NCI-H1436 treated with DMSO at 0.1 percent for 48 hours (cell line): ENCODE measurements at regions not wholly inside any gene's neighbourhood (a gene's known extent, or its start where the extent isn't known, plus 50 kb on each side); places are given as distances from the start of the nearest gene placed in this dataset.
"Not testable (repeated sequence)": the region's sequence is repeated elsewhere in the genome, so short reads cannot be mapped to it uniquely, and the experiment has no call there.

Experiments used
- DNase-seq: peaks from one replicate; lab custom pipeline; 2025; lab: John Stamatoyannopoulos, UW

DNA sequence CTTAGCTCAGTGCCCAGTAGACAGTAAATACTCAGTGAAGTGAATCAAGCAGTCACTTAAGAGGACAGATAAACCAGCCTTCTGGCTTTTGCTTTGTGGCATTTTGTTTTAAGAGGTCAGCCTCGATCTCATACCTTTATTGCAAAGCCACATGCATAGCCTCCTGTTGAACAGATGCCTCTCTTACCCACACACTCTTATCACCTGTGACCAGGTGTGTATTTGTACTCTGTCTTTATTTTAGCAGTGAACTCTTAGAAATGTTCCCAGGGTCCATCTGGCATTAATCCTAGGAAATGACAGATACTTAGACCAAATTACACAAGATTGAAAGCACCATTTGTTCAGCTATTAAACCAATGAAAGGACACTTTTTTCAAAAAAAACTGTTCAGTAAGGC is 1426.5 kb downstream of the CDH11 start:
- DNase-seq, result no peak

DNA sequence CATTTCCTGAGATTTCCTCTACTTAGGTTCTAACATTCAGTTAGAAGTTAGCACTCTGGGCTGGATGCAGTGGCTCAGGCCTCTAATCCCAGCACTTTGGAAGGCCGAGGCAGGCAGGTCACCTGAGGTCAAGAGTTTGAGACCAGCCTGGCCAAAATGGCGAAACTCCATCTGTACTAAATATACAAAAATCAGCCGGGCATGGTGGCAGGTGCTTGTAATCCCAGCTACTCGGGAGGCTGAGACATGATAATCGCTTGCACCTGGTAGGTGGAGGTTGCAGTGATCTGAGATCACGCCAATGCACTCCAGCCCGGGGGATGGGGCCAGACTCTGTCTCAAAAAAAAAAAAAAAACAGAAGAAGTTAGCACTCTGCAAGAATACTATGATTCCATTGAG is 1430.9 kb downstream of the CDH11 start:
- DNase-seq, result no peak

DNA sequence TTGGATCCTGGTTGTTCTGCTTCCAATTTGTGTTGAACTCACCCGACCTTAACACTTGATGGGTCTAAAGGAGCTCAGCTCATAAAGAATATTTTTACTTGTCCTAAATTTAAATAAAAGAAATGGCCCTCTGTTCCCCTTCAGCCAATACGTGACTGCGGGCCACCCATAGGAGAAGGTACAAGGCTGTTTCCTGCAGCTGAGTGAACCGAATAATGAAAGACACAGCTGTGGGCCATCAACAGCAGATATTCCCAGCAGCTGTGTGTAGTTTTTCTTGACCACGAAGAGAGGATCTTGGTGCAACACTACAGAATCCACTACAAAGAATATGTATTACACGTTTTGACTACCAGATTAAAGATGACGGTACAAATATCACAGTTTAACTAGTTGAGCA is 1431.6 kb downstream of the CDH11 start:
- DNase-seq, result no peak

DNA sequence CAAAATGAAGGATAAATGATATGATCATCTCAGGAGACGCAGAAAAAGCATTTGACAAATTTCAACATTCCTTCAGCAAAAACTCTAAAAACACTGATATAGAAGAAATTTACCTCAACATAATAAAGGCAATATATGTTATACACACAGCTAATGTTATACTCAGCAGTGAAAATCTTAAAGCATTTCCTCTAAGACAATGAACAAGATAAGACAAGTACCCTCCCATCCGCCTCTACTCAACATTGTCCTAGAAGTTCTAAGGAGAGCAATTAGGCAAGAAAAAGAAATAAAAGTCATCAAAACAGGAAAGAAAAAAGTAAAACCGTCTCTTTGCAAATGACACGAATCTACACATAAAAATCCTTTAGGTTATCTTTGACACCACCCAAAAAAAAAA is 1432.8 kb downstream of the CDH11 start:
- no peak for DNase-seq

DNA sequence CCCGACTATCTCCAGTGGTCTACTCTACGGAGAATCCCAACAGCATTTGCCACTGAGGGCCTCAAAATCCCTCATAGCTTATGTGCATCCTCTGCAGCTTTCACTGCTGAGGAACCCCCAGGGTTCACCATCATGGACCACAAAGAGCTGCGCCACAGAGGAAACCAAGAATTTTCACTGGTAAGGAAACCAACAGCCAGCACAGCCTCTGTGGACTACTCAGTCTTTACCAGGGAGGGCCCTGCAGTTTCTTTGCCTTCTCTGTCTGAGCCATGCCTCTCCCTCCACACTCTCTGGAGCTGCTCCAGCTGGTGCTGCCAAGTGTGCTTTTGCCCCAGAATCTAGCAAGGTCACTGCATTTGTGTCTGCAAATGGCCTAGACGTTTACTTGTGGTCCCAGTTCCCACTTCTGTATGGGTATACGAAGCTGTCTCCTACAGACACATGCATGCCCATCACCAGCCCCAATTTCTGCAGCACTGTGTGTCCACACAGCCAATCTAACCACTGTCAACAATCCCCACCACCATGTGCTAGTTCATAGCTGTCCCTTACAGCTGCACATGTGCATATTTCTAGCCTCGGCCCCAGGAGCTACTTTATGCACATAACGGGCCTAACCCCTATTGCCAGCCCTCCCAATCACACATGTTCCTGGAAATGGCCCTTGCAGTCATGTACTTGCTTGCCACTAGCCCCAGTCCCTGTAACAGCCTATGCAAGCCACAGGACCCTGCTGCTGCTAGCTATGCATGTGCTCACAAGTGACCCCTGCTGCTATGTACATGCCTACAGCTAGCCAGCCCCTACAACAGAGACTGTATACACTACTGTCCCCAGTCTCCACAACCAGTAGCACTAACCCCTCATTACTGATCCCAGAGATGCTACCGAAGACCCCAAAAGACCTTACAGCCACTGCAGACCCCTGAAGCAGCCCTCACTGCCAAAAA is 1437.4 kb downstream of the CDH11 start:
- DNase-seq, result no peak

DNA sequence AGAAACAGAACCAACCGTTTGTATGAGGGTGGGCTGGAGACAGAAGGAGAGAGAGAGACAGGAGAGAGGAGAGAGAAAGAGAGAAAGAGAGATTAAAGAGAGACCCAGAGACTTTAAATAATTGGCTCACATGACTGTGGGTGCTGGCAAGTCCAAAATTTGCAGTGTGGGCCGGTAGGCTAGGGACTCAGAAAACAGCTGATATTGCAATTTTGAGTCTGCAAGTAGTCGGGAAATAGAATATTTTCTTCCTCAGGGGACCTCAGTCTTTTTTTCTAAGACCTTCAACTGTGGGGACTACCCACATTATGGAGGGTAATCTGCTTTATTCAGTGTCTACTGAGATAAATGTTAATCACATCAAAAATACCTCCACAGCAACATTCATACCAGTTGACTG is 1439.0 kb downstream of the CDH11 start:
- DNase-seq, result no peak

DNA sequence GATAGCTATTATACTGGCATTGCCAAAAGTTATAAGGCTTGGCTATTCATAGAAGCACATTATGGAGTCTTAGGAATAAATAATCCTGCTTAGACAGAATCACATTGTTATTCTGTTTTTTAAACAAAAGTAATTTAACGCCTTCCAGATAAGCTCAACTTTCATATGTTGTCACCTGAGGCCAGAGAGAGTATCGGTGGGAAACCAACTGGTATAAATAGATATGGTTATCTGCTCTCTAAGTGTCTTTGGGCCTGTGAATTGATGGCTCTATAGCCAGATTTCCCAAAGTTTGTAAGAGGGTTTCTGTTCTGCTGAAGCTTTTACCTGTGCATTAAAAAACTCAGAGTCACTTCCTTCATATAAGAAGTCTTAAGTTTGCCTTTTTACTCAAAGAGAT is 1449.4 kb downstream of the CDH11 start:
- DNase-seq, result no peak

DNA sequence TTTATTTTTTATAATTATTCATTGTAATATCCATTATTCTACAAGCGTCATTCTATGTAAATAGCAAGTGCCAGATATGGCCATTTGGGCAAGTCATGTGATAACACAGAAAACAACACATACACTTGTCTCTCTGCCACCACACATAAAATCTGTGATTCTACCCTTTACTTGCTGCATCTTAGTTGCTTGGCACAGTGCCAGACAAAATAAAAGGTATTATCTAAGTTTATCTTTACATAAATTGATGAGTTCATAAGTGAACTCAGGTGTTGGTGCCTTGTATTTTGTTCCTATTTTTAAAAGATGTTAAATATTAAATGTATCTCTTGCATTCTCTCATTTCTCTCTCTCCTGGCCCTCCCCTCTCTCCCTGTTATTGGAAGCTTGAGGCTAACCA is 1458.7 kb downstream of the CDH11 start:
- no peak for DNase-seq

DNA sequence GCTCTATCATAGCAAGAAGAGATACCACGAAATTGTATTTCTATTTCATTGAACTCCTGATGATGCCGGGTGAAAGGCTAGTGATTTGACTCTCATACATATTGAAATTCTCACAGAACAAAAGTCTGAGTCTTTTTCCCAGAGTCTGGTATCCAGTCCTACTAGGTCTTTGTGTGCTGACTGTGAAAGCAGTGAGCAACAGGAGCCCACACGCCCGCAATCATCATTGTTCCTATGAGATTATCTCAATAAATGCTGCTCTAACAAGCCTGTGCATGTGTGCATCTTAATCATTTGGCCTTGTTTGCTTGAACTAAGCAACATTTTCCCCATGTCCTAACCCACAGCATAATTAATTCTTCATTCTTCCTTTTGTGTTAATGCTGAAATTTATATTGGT is 1466.0 kb downstream of the CDH11 start:
- DNase-seq, result no peak

DNA sequence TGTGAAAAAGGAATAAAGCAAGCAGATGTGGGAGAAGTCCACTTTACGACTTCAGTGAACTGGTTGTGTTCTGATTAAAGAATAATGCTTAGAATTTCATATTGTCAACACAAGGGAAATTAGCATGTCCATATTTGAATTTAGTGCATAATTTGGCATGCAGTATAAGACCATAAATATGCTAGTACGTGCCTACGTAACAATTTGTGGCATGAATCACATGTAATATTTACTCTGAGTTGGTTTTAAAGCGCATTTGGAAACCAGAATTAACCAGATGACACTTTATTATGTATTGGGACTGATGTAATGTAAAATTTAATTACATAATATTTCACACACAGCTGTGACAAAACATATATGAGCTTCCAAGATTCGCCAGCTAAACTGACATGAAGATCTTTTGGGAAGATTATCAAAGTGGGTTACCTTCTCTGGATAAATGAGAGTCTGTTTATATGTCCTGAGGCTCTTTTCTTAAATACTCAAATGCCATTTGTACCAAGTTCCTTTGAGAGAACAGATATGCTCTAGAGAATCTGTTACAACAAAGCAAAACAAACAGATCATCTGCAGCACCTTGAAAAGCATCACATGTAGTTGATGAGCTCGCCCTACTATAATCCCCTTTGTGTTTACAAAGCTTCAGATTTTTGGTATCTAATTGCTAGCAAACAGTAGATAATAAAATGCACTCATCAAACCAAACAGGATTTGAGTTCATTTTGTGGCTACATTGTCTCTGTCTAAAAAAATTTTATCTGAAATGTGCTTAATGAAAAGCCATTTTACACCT is 1468.6 kb downstream of the CDH11 start:
- DNase-seq, result no peak

DNA sequence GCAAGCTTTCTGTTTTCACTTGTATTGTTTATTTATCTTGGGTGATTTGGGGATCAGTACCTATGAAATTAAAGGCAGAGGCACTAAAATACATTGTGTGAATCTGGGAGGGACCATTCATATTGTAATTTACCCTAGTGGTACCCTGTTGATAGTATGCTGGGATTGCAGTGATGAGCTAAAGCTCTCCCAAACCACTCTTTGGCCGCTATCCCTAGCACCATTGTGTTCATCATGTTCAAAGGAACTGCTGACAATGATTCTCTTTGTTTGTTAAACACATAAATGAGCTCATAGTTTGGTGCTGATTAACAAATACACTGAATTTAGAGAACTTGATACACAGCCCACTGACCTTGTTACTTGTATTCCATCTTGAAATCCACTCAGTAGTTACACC is 1469.8 kb downstream of the CDH11 start:
- DNase-seq, result no peak

DNA sequence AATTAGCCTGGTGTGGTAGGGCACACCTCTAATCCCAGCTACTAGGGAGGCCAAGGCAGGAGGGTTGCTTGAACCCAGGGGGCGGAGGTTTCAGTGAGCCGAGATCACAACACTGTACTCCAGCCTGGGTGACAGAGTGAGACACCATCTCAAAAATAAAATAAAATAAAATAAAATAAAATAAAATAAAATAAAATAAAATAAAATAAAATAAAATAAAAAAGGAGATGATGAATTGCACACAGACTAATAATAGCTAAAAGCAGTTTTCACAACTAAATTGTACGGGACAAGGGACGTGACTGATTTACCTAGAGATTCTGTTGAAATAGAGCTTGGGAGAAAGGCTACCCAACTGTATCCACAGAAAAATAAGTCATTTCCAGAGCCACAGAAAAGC is 1471.3 kb downstream of the CDH11 start:
- no peak for DNase-seq

DNA sequence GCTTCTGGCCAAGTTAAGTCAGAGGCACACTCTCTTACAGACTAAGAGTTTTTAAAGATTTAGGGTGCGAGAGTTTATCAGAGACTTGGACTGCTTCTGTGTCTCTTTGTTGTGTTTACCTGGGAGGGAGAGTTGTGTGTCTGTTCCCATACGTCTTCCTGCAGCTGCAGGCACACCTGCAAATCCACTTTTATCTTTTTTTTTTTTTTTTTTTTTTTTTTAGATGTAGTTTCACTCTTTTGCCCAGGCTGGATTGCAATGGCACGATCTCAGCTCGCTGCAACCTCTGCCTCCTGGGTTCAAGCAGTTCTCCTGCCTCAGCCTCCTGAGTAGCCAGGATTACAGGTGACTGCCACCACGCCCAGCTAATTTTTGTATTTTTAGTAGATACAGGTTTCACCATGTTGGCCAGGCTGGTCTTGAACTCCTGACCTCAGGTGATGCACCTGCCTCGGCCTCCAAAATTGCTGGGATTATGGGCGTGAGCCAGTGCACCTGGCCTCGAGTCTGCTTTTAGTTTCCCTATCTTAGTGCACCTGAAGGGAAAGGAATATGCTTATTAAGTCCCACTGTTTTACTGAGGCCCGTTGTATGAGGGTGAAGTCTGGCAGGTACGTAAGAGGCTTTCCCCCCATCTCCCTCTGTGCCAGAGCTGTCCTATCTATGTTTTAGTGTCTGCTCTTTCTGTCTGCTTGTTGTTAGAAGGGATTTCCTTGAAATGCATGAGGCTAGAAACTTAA is 1488.0 kb downstream of the CDH11 start:
- DNase-seq, result not testable (repeated sequence)

DNA sequence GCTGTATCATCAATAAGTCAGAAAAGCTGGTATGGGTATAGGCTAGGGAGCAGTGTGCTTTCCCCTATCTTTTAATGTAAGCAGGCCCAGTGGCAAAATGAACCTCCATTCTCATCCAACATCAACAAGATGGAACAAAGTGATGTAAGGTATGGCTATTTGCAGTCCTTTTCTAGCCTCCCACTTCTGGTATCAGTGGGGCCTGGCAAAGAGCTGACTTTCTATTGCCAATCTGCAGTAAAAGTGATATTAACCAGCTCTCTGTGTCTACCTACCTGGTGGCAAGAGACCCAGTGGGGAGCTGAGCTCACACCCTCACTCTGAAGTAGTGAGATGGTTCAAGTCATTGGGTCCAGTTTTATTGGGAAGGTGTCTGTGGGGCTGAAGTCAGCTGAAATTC is 1492.6 kb downstream of the CDH11 start:
- DNase-seq, result no peak

DNA sequence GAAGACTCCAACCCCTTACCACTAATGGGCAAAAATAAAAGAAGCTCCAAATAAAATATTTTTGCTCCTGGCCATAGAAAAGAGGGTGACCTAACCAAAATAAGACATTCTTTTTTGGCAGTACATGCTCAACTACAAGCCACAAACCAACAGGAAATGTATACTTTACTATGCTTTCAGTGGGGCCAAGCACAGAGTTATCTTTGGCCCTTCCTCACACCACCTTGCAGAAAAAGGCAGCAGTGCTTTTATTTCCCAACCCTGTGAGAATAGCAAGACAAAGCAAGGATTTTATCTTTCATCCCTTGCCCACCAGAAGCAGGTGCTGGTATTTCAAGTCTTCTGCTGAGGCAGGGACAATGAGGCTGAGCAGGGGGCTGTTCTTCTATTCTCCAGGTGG is 1493.1 kb downstream of the CDH11 start:
- DNase-seq, result no peak

DNA sequence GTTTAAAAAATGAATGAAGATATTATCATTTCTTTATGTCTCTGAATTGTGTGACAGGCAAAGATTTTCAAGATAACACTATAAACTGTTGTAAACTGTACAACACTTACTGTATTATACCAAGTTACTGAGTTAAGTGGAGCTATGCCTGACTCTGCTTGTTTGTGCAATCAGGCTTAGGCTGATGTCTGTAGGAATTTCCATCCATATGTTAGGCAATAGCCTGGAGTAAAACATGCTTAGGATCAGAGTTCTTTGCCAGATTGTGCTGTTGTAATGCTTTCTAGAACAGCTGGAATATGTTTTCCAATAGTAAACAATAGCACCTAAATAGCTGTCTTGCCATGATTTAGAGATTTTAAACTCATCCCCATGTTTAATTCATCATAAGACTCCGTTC is 1496.7 kb downstream of the CDH11 start:
- no peak for DNase-seq

DNA sequence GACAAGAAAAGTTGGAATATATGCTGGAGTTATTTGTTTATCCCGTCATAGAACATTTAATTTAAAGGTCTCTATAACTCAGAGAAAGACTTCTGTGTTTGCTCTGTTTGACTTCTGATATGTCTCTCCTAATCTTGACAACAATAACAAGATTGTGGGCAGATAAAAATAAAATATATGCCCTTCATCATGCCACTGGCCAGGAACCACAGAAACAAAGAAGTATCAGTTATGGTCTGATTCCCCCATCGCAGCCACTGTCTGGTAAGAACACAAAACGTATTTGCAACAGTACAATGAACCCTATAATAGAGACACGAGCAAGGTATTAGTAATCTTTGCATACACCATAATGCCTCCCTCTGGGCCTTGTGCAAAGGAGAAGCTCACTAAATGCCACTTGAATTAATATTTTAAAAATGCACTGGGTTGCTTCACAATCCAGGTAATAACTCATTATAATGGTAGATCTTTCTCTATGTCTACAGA is 1498.3 kb downstream of the CDH11 start:
- DNase-seq, result no peak

DNA sequence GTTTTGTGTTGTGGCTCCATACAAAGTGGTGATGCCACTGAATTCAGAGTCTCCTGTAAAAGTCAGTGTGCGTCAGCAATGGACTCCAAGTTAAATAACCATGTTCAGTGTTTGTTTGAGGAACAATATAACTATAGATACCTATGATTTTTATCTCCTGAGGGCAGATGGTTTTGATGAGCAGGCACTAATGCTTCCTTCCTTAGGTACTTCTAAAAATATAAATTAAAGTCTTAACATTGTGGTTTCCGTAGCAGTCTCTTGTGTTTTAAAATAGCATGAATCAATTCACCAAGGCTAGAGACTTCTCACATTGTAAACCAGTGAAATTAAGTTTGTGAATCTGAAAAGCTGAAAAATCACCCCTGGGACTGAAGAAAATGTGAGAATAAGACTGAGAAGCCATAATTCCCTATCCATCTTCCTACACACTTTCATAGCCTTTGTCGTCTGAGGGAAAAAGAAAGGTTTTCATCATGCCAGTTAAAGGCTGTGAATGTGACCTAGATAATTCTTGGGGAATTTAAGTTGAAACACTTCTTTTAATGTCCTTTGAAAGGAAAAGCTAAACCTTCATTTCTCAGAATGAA is 1502.9 kb downstream of the CDH11 start:
- DNase-seq, result no peak

DNA sequence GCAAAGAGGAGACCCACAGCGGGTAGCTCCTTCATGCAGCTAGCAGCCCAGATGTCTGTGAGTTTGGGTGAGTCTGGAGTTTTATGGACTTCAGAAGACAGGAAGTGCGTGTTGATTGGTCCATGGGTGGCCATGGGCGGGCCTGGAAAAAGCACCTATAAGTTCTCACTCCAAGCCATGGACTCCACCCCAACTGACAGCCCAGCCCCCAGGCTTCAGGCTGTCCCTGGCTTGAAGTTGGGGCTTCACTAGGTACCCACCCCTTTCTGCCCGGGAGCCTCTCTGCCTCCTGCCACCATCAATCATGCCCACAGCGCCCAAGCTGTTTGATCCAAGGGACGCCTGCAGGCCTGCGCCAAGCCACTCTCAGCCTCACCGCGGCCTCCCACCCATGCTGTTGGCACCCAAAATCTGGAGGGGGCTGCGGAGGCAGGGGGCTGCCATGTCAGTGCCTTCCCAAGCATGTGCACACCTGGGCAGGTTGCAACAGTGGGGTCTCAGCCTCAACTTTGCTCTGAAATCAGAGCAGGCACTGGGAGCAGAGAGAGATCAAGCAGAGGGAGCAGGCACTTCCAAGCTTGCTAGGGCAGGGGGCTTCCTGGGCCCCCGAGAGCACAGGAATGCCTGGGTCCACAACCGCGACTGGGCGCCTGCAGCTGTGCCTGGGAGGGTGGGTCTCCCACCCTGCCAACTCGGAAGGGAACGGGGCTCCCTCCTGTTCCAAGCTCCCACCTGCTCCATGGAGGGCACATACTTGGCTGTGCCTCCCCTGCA is 1503.7 kb downstream of the CDH11 start:
- DNase-seq, result no peak

DNA sequence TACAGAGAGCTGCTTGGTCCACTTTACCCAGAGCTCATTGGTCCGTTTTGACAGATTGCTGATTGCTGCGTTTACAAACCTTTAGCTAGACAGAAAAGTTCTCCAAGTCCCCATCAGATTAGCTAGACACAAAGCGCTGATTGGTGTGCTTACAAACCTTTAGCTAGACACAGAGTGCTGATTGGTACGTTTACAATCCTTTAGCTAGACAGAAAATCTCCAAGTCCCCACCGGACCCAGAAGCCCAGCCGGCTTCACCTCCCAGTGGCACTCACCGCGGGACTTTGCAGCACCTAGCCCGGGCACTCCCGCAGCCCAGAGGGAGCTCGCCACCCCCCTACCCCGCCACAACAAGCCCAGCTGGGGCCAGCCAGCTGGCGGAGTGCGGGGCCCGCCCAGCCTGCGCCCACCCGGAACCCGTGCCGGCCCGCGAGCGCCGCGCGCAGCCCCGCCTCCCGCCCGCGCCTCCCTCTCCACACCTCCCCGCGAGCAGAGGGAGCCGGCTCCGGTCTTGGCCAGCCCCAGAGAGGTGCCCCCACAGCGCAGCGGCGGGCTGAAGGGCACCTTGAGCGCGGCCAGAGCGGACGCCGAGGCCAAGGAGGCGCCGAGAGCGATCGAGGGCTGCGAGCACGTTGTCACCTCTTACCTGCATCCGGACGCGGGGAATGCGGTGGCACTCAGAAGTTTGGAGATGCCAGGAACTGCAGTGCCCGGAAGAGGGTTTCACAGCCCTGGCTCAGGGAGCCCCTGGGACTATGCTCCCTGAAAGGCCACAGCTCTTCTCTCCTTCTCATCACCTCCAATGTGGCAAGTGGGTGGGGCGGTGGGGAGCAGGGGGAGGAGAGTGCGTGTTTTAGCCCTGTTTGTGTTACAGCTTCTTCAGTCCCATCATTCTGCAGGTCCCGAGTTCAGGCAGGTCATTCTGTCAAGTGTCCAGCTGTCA is 1504.5 kb downstream of the CDH11 start:
- no peak for DNase-seq
